HG02642 (cell line): ENCODE measurements at regions not wholly inside any gene's neighbourhood (a gene's known extent, or its start where the extent isn't known, plus 50 kb on each side); places are given as distances from the start of the nearest gene placed in this dataset.
"Not testable (repeated sequence)": the region's sequence is repeated elsewhere in the genome, so short reads cannot be mapped to it uniquely, and the experiment has no call there.

Experiments used
- ATAC-seq: cut with Tn5 transposase; IDR thresholded peaks from one replicate; pipeline ENCODE4 v1.9.1; 2021; ENCODE audit warnings: mild to moderate bottlenecking; ENCODE audit not compliant: unreplicated experiment, poor library complexity

GRCh38 chr2:144638250-144638649, 118.3 kb upstream of the ZEB2 start:
- ATAC-seq, result not testable (repeated sequence)

- ATAC-seq, result not testable (repeated sequence)
Observed at GRCh38 chr2:144636860-144637259, 116.9 kb upstream of the ZEB2 start.

- ATAC-seq, result no peak
Observed at GRCh38 chr2:144632809-144633208, 112.9 kb upstream of the ZEB2 start.

DNA sequence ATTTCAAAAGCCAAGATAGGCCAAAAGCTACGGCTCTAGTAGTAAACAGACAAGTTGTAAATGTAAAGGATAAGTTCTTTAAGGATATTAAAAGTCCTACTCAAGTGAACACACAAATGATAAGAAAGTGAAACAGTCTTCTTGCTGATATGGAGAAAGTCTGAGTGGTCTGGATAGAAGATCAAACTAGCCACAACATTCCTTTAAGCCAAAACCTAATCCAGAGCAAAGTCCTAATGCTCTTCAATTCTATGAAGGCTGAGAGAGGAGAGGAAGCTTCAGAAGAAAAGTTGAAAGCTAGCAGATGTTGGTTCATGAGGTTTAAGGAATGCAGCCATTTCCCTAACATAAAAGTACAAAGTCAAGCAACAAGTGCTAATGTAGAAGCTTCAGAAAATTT, 111.7 kb upstream of the ZEB2 start:
- ATAC-seq, result no peak

GRCh38 chr2:144630459-144631215, 110.7 kb upstream of the ZEB2 start:
- ATAC-seq, result peak; percentile 90

DNA sequence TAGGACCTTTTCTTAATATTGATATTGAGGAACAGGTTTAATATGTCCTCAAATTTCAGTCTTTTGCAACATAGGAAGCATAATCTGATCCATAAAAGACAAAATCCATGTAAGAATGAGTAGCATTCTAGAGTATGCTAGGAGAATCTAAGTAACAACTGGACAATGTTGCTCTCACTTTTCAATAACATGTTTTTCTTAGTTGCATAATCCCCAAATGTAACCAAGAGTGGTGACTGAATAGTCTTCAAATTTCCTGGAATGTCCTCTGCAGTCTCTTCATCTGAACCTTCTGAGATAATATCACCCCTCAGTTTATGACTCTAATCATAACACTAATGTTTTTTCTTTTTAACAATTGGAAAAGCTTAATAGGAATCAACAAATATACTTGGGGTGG, 110.0 kb upstream of the ZEB2 start:
- no peak for ATAC-seq

DNA sequence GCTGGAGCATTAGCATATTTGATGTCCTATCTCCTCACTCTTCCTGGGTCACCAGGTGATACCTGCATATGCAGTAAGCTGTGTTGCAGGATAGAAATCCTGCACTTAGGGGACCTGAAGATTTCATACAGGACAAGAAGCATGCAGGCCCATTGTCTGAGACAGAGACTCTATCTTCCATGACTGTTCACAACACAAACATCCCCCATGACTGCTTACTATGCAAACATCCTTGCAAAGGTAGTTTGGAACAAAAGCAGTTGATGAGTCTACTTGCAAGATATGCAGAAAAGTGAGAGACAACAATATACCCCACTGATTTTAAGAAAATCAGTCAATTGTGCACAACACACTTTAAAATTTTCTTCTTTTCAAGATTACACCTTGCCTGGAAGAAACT, 108.6 kb upstream of the ZEB2 start:
- no peak for ATAC-seq

DNA sequence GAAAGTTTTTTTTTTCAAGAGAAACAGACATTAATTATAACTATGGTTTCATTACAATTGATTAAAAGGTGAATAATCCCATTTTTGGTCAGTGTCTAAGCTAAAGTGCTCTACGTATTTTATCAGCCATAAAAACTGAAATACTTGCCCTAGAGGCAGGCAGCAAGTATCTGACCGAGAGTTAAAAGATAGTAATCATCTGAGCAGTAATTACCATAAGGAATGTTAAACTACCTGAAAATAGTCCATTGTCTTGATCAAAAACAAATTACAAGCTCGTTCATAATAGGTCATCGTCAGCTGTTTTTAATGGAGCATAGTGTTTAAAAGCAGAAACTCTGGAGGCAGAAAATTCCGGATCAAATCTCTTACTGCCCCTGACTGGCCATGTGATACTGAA, 105.7 kb upstream of the ZEB2 start:
- no peak for ATAC-seq

- ATAC-seq, result no peak
Observed at GRCh38 chr2:144625226-144625625, 105.3 kb upstream of the ZEB2 start.

DNA sequence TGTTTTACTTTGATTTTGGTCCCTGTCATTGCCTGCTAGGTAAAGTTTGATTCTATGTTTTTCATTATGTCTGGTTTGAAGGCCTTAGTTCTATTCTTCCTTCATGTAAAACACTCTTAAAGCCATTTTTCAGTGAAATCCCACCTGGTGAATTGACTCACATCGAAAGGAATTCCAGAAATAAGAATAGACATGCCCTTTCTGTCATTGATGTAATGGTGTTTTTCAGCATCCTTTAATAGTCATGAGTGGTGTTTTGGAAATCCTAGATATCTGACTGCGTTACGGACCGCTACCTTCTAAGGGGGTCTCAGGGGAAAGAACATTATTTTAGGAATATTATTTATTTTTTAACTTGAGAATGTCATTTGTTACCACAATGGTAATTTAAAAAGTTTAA, 104.5 kb upstream of the ZEB2 start:
- ATAC-seq, result no peak

DNA sequence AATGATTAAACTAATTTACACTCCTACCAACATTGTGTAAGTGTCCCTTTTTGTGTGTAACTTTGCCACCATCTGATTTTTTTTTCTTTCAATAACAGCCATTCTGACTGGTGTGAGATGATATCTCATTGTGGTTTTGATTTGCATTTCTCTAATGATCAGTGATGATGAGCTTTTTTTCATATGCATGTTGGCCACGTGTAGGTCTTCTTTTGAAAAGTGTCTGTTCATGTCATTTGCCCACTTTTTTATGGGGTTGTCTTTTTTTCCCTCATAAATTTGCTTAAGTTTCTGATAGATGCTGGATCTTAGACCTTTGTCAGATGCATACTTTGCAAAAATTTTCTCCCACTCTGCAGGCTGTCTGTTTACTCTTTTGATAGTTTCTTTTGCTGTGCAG, 102.5 kb upstream of the ZEB2 start:
- ATAC-seq, result not testable (repeated sequence)

DNA sequence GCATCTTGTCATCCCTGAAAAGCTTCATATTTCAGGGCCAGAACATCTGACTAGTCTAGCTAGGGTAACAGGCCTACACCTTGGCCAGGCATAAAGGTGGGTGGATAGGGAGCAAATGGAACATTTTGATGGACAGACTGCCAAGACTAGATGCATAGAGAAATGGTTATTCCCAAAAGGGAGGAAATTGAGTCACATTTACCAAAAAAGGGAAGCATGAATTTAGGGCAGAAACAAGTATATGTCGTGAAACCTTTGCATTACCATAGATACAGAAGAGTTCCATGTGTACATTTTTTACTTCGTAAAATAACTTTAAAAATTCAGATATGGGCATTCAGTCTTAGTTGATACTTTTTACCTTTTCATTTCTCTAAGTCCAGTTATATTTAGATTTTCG, 101.3 kb upstream of the ZEB2 start:
- ATAC-seq, result no peak

- no peak for ATAC-seq
Observed at GRCh38 chr2:144619760-144620159, 99.8 kb upstream of the ZEB2 start.

GRCh38 chr2:144617171-144617570, 97.3 kb upstream of the ZEB2 start:
- not testable (repeated sequence) for ATAC-seq

DNA sequence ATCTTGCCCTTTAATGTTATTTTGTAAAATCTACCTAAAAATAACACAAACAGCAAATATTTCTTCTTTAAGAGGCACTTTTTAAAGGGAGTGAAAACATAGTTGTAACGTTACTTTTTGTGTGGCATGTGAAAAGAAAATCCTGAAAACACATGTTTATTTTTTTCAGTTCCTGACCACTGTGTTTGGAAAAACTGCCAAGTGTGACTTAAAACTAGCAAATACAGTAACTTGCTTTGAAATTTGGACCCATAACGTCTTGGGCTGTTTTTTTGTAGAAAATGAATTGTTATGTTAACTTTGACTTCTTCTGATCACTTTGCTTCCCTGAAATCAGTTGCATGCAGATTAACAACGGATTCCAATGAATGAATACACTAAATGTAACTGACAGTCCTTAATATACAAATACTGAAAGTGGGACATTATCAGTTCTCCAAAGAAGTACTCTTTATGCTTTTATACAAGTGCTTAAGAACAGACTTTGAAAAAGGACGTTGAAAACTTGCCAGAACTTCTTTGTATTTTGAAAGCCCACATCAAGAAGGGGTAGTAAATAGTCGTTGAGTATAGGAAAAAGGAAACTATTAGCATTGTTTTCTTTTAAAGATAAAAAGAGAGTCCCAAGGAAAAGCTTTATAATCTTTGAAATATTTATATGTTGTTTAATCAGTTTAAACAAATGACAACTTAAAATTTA, 96.1 kb upstream of the ZEB2 start:
- ATAC-seq, result no peak

- ATAC-seq, result no peak
Observed at GRCh38 chr2:144607891-144608521, 88.1 kb upstream of the ZEB2 start.

DNA sequence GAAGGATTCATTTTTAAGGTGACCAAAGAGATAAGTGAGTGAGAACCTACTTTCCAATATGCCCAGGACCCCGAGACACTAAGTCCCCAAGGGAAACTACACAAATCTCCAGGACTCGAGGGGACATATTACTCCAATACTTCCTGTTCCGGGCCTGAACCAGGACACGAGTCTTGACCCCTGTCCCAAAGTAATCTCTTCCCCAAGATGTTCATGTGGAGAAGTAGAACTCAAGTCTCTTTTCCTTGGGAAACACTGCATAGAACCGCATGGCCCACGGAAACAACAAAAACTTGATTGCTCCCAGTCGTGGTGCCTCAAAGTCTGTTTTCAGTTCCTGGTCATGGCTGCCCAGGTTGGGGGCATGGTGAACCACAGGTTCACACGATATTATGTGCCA, 87.2 kb upstream of the ZEB2 start:
- ATAC-seq, result no peak

GRCh38 chr2:144606466-144607095, 86.7 kb upstream of the ZEB2 start:
- no peak for ATAC-seq

DNA sequence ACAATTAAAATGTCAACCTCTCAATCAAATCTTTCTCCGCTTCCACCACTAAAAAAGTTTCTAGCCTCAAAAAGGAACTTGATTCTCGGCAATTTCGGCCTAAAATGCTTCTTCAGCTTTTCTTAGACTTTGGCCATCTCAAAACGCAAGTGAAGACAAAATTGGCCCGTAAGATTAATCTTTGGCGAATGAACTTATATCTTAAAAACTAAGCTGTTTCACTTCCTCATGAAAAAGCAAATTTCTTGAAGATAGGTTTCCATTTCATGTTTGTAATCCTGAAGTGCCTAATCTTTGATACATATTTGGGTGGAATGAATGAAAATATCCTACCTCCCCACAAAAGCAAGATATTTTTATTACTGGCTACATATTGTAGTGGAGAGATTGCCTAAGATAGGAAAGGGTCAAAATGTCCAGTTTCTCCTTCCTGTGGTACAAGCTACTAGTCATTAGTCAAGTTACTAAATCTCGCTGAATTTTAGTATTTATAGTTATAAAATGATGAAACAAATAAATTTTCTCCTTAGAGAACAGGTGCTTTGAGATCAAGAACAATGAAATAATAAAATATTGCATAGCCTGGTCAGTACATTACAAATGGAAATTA, 85.4 kb upstream of the ZEB2 start:
- no peak for ATAC-seq

GRCh38 chr2:144603334-144603733, 83.4 kb upstream of the ZEB2 start:
- ATAC-seq, result no peak

- no peak for ATAC-seq
Observed at GRCh38 chr2:144598906-144599305, 79.0 kb upstream of the ZEB2 start.
